Pancreas (tissue), 10 donors: ENCODE measurements at regions not wholly inside any gene's neighbourhood (a gene's known extent, or its start where the extent isn't known, plus 50 kb on each side); places are given as distances from the start of the nearest gene placed in this dataset.
"Not testable (repeated sequence)": the region's sequence is repeated elsewhere in the genome, so short reads cannot be mapped to it uniquely, and the experiment has no call there.

Source experiments
- ATAC-seq, 4 donors: fragments of 200-7000 bp; cut with Tn5 transposase; one replicate each; pipeline versions ENCODE4 v1.8.0 to v1.9.1; 2020; ENCODE audit warnings: mild to moderate bottlenecking in 4 of 4, moderate library complexity in 4 of 4
- DNase-seq, 6 donors: peaks; one replicate each; pipeline ENCODE4 v3.0.0-alpha.2; 2020
- FAIRE-seq: peaks from 2 replicates; lab custom pipeline; 2012; peaks lifted over from hg19 to GRCh38; lab: Jason Lieb, UNC
- H3K27ac ChIP-seq, 4 donors: fragments of 200-600 bp; sonication (generic); 1 replicate in 3 of 4; 2 replicates in 1 of 4; pipeline versions ENCODE4 v1.5.0 to v1.8.0; 2020
- H3K27me3 ChIP-seq, 4 donors: fragments of 200-600 bp; one replicate each; pipeline ENCODE4 v1.8.0; 2021
- H3K36me3 ChIP-seq, 3 donors: fragments of 200-600 bp; sonication (generic) in 1 of 3; one replicate each; pipeline versions ENCODE4 v1.5.0 to v1.8.0; 2020 to 2021
- H3K4me1 ChIP-seq, 3 donors: fragments of 200-600 bp; one replicate each; pipeline ENCODE4 v1.8.0; 2021
- H3K4me3 ChIP-seq, 4 donors: fragments of 200-600 bp; sonication (generic) in 2 of 4; one replicate each; pipeline versions ENCODE4 v1.5.0 to v1.8.0; 2020 to 2021
- H3K9me3 ChIP-seq, 4 donors: fragments of 200-600 bp; one replicate each; pipeline ENCODE4 v1.8.0; 2021
- CTCF ChIP-seq, 4 donors: fragments of 200-600 bp; sonication (generic) in 3 of 4; IDR thresholded peaks; one replicate each; pipeline versions ENCODE4 v1.5.0 to v1.8.0; 2021; ENCODE audit warnings: antibody characterized with exemption in 4 of 4
- WGBS, 2 donors: extraction: QIAGEN DNeasy Blood & Tissue Kit; methylation state at CpG; one replicate each; pipeline ENCODE4 v1.1.7; 2013; 5-methylcytosine and 5-hydroxymethylcytosine counted together
- intact Hi-C, 3 donors: fragments of 100-400 bp; cut with DNase I; formaldehyde crosslinking; loops; one replicate each; pipeline versions ENCODE4 v1.11.1 to v1.14.2; 2022
- donor health status: healthy with polysubstance abuse.
- donor health status: DM: no; HTN: no; CAD: no; lungs with moderate emphysema.
- donor health status: DM: no; HTN: no; CAD: no.
- donor health status: control.
- donor health status: control.
- donor health status: Bipolar disorder and iron deficiency.
- donor health status: DM: yes; HTN: yes; CAD: no.
- donor health status: DM: no; HTN: no; CAD: no.
- donor health status: DM: no; HTN: no; CAD: no.
- donor health status: DM: yes; HTN: yes; CAD: no.

DNA sequence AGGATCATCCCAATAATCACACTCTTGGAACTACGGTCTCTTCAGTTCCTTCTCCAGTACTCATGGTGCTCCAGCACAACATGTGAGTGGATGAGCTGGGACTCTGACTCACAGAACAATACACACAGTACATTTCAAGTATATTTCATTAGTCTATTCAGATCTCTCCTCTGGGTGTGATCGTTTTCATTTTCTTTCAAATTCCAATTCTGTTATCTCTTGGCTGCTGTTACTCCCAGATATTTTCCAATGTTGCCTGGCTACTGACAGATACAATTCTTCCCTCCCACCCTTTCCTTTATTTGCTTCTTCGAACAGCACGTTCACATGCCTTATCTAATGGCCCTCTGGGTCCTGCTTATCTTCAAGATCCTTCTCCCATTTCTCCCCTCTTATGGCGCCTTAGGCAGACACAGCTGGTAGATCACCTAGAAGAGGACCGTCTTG, 216.0 kb downstream of the ACKR3 start:
- WGBS, 2 donors, result 41 to 44% methylated on average over 6 of the region's 6 CpGs
- no peak for DNase-seq
- no peak for FAIRE-seq
- no peak overlapping the region for H3K4me3 ChIP-seq
- ATAC-seq, result peak; percentile 17 to 68 (median 42)
- no peaks in the 10 kb centered on the region for H3K9me3 ChIP-seq
- no peaks in the 10 kb centered on the region for H3K27me3 ChIP-seq
- no peak for TF ChIP-seq CTCF (IDR thresholded peaks at IDR 0.05)
- H3K36me3 ChIP-seq, result no peaks in the 10 kb centered on the region
- H3K4me1 ChIP-seq, result no peaks in the 10 kb centered on the region
- intact Hi-C loops, result no loop called here
- H3K27ac ChIP-seq, result no peak overlapping the region

- intact Hi-C loops, result no loop called here
- DNase-seq, result no peak
- Histone ChIP-seq H3K4me1 (no peaks in the 10 kb centered on the region), H3K27ac (no peak overlapping the region), H3K27me3 (no peaks in the 10 kb centered on the region), H3K9me3 (no peaks in the 10 kb centered on the region), H3K4me3 (no peak overlapping the region), H3K36me3 (no peaks in the 10 kb centered on the region)
- no peak for ATAC-seq
- no peak for TF ChIP-seq CTCF (IDR thresholded peaks at IDR 0.05)
- 89 to 94% methylated on average over 4 of the region's 4 CpGs for WGBS, 2 donors
- FAIRE-seq, result no peak
Measured at GRCh38 chr2:236786751-236787150, 217.1 kb downstream of the ACKR3 start.

GRCh38 chr2:236787376-236787775, 217.8 kb downstream of the ACKR3 start:
- H3K36me3 ChIP-seq, H3K4me1 ChIP-seq, intact Hi-C loops, H3K9me3 ChIP-seq, H3K27me3 ChIP-seq, DNase-seq, H3K27ac ChIP-seq, FAIRE-seq, ATAC-seq, H3K4me3 ChIP-seq: not testable (repeated sequence)
- 86 to 89% methylated on average over 5 of the region's 5 CpGs for WGBS, 2 donors

DNA sequence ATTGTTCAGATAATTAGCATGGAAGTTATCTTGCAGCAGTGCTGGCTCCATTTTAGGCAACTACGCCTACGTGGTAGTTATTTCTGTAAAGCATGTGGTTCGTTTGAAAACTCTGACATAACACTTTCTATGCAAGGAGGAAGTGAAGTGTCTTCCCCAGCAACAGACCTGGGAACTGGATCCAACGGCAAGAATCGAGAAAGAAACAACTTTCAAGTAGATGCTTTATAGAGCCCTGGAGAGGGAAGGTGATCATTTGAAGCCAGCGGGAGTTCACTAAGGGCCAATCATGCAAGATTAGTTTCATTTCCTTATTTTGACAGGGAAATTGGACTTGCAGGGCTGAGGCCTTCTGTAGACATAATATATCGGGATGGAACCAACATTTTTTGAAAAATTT, 218.3 kb downstream of the ACKR3 start:
- DNase-seq, result no peak

DNA sequence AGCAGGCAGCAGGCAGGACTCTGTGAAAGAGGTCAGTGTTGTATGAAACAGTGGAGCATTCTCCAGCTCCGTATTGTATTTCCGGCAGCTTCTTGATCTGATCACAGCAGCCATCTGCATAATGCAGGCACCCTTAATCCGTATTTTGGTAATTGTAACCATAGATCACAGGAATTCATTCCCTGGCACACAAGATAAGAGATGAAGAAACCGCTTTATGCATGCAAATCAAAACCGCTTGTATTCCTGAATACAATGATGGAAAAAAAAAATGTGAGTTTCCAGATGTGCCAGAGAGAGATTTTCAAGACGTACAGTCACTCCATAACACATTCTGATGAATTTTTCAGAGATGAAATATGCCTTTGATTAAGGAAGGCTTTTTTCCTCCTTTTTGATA, 221.3 kb downstream of the ACKR3 start:
- Histone ChIP-seq H3K4me3 (no peak overlapping the region), H3K27me3 (no peaks in the 10 kb centered on the region), H3K27ac (no peak overlapping the region), H3K9me3 (no peaks in the 10 kb centered on the region), H3K4me1 (no peaks in the 10 kb centered on the region), H3K36me3 (no peaks in the 10 kb centered on the region)
- no peak for TF ChIP-seq CTCF (IDR thresholded peaks at IDR 0.05)
- intact Hi-C loops, result no loop called here
- FAIRE-seq (no peak), ATAC-seq (no peak), DNase-seq (no peak)
- WGBS, 2 donors, result 62 to 71% methylated on average over 6 of the region's 6 CpGs

More for the DNA sequence above, 218.3 kb downstream of the ACKR3 start:
- TF ChIP-seq CTCF (IDR thresholded peaks at IDR 0.05), result no peak
- Histone ChIP-seq H3K9me3 (no peaks in the 10 kb centered on the region), H3K36me3 (no peaks in the 10 kb centered on the region), H3K27ac (no peak overlapping the region), H3K4me1 (no peaks in the 10 kb centered on the region), H3K4me3 (no peak overlapping the region), H3K27me3 (no peaks in the 10 kb centered on the region)
- intact Hi-C loops, result no loop called here
- FAIRE-seq (no peak), ATAC-seq (peak in 2 of 4 donors; percentile 49 to 77)
- 87 to 88% methylated on average over 7 of the region's 7 CpGs for WGBS, 2 donors
